ENCODE measurements at regions not wholly inside any gene's neighbourhood (a gene's known extent, or its start where the extent isn't known, plus 50 kb on each side); places are given as distances from the start of the nearest gene placed in this dataset.

- Histone ChIP-seq H3K36me3 (ENCODE audit: insufficient read depth, low read length) (no peaks in the 10 kb centered on the region), H3K9me3 (replicated peaks; ENCODE audit: low read length) (no peaks in the 10 kb centered on the region), H3K9ac (ENCODE audit: low read depth, low read length) (no peak overlapping the region), H3K4me1 (ENCODE audit: control insufficient read depth, insufficient read depth, low read length) (no peaks in the 10 kb centered on the region), H3K27me3 (ENCODE audit: control insufficient read depth, insufficient read depth, low read length) (no peaks in the 10 kb centered on the region), H3K4me2 (ENCODE audit: low read length) (no peak overlapping the region), H3K4me3 (ENCODE audit: low read length) (no peak overlapping the region)
Observed at GRCh38 chr13:77422724-77423123, 95.8 kb upstream of the MYCBP2 start.

DNA sequence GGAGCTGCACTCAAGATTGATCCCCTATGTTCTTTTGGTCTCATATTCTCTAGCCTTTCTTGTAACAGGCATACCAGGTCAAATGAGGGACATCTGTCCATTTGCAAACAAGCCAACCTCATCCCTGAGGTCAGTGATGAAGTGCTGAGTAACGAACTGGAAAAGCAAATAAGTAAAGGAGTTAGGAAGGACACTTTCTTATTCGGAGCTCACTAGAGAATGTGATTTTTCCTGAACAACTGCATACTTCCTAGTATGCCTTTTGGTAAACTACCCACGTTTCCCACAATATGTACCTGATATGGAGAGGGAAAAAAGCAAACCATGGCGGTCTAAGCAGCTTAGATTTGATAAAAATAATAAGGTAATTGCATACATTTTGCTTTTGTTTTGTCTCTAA, 91.0 kb upstream of the MYCBP2 start:
- H3K9ac ChIP-seq (ENCODE audit: low read depth, low read length) = no peak overlapping the region
- H3K27me3 ChIP-seq (ENCODE audit: control insufficient read depth, insufficient read depth, low read length) = no peaks in the 10 kb centered on the region
- no peaks in the 10 kb centered on the region for H3K9me3 ChIP-seq (replicated peaks; ENCODE audit: low read length)
- no peaks in the 10 kb centered on the region for H3K4me1 ChIP-seq (ENCODE audit: control insufficient read depth, insufficient read depth, low read length)
- no peak overlapping the region for H3K4me3 ChIP-seq (ENCODE audit: low read length)
- H3K36me3 ChIP-seq (ENCODE audit: insufficient read depth, low read length) = no peaks in the 10 kb centered on the region
- no peak overlapping the region for H3K4me2 ChIP-seq (ENCODE audit: low read length)

- Histone ChIP-seq H3K4me2 (ENCODE audit: low read length) (no peak overlapping the region), H3K36me3 (ENCODE audit: insufficient read depth, low read length) (no peaks in the 10 kb centered on the region), H3K9ac (ENCODE audit: low read depth, low read length) (no peak overlapping the region), H3K4me3 (ENCODE audit: low read length) (no peak overlapping the region), H3K4me1 (ENCODE audit: control insufficient read depth, insufficient read depth, low read length) (no peaks in the 10 kb centered on the region), H3K9me3 (replicated peaks; ENCODE audit: low read length) (no peaks in the 10 kb centered on the region), H3K27me3 (ENCODE audit: control insufficient read depth, insufficient read depth, low read length) (no peaks in the 10 kb centered on the region)
Observed at GRCh38 chr13:77416666-77417212, 89.8 kb upstream of the MYCBP2 start.

DNA sequence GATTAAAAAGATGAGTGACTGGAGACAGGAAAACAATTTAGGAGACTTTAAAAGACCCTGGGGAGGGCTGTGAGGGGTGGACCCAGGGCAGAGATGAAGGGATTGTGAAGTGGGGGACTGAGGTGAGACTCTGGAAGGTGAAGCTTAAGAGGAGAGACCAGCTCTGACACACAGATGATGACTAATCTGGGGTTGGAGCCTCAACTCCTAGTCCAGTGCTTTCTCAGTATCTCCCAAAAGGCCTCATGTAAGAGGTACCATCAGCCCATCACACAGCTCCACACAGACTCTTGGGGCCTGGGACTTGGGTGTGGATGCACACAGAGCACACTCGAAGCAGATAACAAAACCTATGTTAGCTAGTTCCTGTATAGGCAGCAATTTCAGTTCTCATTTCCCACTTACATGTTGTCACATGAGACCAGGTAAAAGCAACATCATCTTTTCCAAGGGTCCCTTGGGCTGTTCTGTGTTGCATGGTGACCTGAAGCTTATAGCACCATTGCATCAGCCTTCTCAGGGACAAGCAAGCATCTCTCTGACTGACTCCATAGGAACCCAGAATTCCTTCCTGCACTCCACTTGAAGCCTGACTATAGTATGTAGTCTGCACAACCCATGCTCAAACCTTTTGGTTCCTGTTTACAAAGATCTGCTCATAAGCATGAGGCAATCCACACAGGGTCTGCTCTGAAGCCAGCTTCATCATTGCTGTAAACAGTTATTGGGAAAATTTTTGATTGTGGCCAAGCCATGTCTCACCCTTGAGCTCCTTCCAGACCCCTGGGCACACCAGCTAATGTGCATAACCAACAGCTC, 88.6 kb upstream of the MYCBP2 start:
- no peaks in the 10 kb centered on the region for H3K36me3 ChIP-seq (ENCODE audit: insufficient read depth, low read length)
- H3K4me2 ChIP-seq (ENCODE audit: low read length) = no peak overlapping the region
- H3K9ac ChIP-seq (ENCODE audit: low read depth, low read length) = no peak overlapping the region
- no peak overlapping the region for H3K4me3 ChIP-seq (ENCODE audit: low read length)
- H3K27me3 ChIP-seq (ENCODE audit: control insufficient read depth, insufficient read depth, low read length) = no peaks in the 10 kb centered on the region
- no peaks in the 10 kb centered on the region for H3K9me3 ChIP-seq (replicated peaks; ENCODE audit: low read length)
- H3K4me1 ChIP-seq (ENCODE audit: control insufficient read depth, insufficient read depth, low read length) = no peaks in the 10 kb centered on the region

- Histone ChIP-seq H3K4me1 (ENCODE audit: control insufficient read depth, insufficient read depth, low read length) (no peaks in the 10 kb centered on the region), H3K9me3 (replicated peaks; ENCODE audit: low read length) (no peaks in the 10 kb centered on the region), H3K36me3 (ENCODE audit: insufficient read depth, low read length) (no peaks in the 10 kb centered on the region), H3K9ac (ENCODE audit: low read depth, low read length) (no peak overlapping the region), H3K4me2 (ENCODE audit: low read length) (no peak overlapping the region), H3K27me3 (ENCODE audit: control insufficient read depth, insufficient read depth, low read length) (no peaks in the 10 kb centered on the region), H3K4me3 (ENCODE audit: low read length) (no peak overlapping the region)
Observed at GRCh38 chr13:77412860-77413259, 86.0 kb upstream of the MYCBP2 start.

- Histone ChIP-seq H3K27me3 (ENCODE audit: control insufficient read depth, insufficient read depth, low read length) (no peaks in the 10 kb centered on the region), H3K4me1 (ENCODE audit: control insufficient read depth, insufficient read depth, low read length) (no peaks in the 10 kb centered on the region), H3K9me3 (replicated peaks; ENCODE audit: low read length) (no peaks in the 10 kb centered on the region), H3K4me3 (ENCODE audit: low read length) (no peak overlapping the region), H3K4me2 (ENCODE audit: low read length) (no peak overlapping the region), H3K36me3 (ENCODE audit: insufficient read depth, low read length) (no peaks in the 10 kb centered on the region), H3K9ac (ENCODE audit: low read depth, low read length) (no peak overlapping the region)
Observed at GRCh38 chr13:77412116-77412635, 85.3 kb upstream of the MYCBP2 start.

DNA sequence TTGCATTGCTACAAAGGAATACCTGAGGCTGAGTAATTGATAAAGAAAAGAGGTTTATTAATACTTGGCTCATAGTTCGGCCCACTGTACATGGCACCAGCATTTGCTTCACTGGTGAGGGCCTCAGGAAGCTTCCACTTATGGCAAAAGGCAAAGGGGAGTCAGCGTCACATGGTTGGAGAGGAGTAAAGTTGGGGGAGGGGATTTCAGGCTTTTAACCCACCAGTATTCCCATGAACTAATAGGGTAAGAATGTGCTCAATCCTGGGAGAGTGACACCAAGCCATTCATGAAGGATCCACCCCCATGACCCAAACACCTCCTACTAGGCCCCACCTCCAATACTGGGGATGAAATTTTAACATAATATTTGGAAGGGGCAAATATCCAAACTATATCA, 82.5 kb upstream of the MYCBP2 start:
- Histone ChIP-seq H3K4me2 (ENCODE audit: low read length) (no peak overlapping the region), H3K36me3 (ENCODE audit: insufficient read depth, low read length) (no peaks in the 10 kb centered on the region), H3K27me3 (ENCODE audit: control insufficient read depth, insufficient read depth, low read length) (no peaks in the 10 kb centered on the region), H3K9me3 (replicated peaks; ENCODE audit: low read length) (no peaks in the 10 kb centered on the region), H3K4me1 (ENCODE audit: control insufficient read depth, insufficient read depth, low read length) (no peaks in the 10 kb centered on the region), H3K4me3 (ENCODE audit: low read length) (no peak overlapping the region), H3K9ac (ENCODE audit: low read depth, low read length) (no peak overlapping the region)

GRCh38 chr13:77406644-77407440, 79.9 kb upstream of the MYCBP2 start:
- no peak overlapping the region for H3K4me3 ChIP-seq (ENCODE audit: low read length)
- H3K27me3 ChIP-seq (ENCODE audit: control insufficient read depth, insufficient read depth, low read length) = no peaks in the 10 kb centered on the region
- H3K4me1 ChIP-seq (ENCODE audit: control insufficient read depth, insufficient read depth, low read length) = no peaks in the 10 kb centered on the region
- H3K9ac ChIP-seq (ENCODE audit: low read depth, low read length) = no peak overlapping the region
- no peaks in the 10 kb centered on the region for H3K36me3 ChIP-seq (ENCODE audit: insufficient read depth, low read length)
- no peak overlapping the region for H3K4me2 ChIP-seq (ENCODE audit: low read length)
- no peaks in the 10 kb centered on the region for H3K9me3 ChIP-seq (replicated peaks; ENCODE audit: low read length)

DNA sequence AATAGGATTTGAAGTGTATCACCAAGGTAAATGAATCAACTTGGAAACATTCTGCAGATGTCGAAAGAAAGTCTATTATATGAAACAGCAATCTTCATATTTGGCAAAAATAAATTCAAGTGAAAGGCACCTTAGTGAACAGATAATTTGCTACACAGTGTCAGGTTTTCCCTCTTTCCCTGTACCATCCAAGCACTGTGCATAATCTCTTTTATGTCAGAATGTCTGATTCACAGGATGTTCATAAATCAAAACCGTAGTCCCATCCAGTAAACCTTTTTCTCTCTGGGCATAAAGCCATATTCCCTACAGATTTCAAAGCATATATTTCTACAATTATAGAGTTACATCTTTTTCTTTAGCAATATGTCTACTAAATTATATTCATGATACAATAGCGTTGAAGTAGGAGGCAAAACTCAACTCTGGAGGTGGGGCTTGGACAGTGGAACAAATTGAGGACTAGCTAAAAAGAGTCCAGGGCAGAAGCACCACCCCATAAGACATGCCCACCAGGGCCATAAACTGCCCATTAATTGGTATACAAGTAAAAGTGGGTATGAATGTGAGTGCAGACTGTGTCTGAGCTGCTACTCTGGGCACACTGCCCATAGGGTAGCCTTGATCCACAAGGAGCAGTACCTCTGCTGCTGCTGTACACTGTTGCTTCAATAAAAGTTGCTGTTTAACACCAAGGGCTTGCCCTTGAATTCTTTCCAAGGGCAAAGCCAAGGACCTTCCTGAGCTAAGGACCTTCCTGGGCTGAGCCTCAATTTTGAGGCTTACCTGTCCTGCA, 72.1 kb upstream of the MYCBP2 start:
- Histone ChIP-seq H3K36me3 (ENCODE audit: insufficient read depth, low read length) (no peaks in the 10 kb centered on the region), H3K4me1 (ENCODE audit: control insufficient read depth, insufficient read depth, low read length) (peaks cover 5% of the 10 kb centered on the region), H3K9ac (ENCODE audit: low read depth, low read length) (no peak overlapping the region), H3K27me3 (ENCODE audit: control insufficient read depth, insufficient read depth, low read length) (no peaks in the 10 kb centered on the region), H3K4me3 (ENCODE audit: low read length) (no peak overlapping the region), H3K9me3 (replicated peaks; ENCODE audit: low read length) (no peaks in the 10 kb centered on the region), H3K4me2 (ENCODE audit: low read length) (no peak overlapping the region)

- Histone ChIP-seq H3K4me1 (ENCODE audit: control insufficient read depth, insufficient read depth, low read length) (peaks cover 5% of the 10 kb centered on the region), H3K27me3 (ENCODE audit: control insufficient read depth, insufficient read depth, low read length) (no peaks in the 10 kb centered on the region), H3K36me3 (ENCODE audit: insufficient read depth, low read length) (no peaks in the 10 kb centered on the region), H3K9me3 (replicated peaks; ENCODE audit: low read length) (no peaks in the 10 kb centered on the region), H3K4me3 (ENCODE audit: low read length) (no peak overlapping the region), H3K4me2 (ENCODE audit: low read length) (no peak overlapping the region), H3K9ac (ENCODE audit: low read depth, low read length) (no peak overlapping the region)
Observed at GRCh38 chr13:77397636-77398035, 70.7 kb upstream of the MYCBP2 start.

GRCh38 chr13:77391475-77391874, 64.6 kb upstream of the MYCBP2 start:
- H3K4me2 ChIP-seq (ENCODE audit: low read length) = no peak overlapping the region
- no peak overlapping the region for H3K4me3 ChIP-seq (ENCODE audit: low read length)
- no peaks in the 10 kb centered on the region for H3K36me3 ChIP-seq (ENCODE audit: insufficient read depth, low read length)
- H3K27me3 ChIP-seq (ENCODE audit: control insufficient read depth, insufficient read depth, low read length) = no peaks in the 10 kb centered on the region
- no peak overlapping the region for H3K9ac ChIP-seq (ENCODE audit: low read depth, low read length)
- peaks cover 17% of the 10 kb centered on the region for H3K4me1 ChIP-seq (ENCODE audit: control insufficient read depth, insufficient read depth, low read length)
- no peaks in the 10 kb centered on the region for H3K9me3 ChIP-seq (replicated peaks; ENCODE audit: low read length)

Measured in skeletal muscle satellite cell (primary cell).